GM18505 (cell line): ENCODE measurements at regions not wholly inside any gene's neighbourhood (a gene's known extent, or its start where the extent isn't known, plus 50 kb on each side); places are given as distances from the start of the nearest gene placed in this dataset.

Source experiments
- ATAC-seq: cut with Tn5 transposase; IDR thresholded peaks from one replicate; pipeline ENCODE4 v1.9.1; 2021; ENCODE audit not compliant: unreplicated experiment
- POLR2A ChIP-seq: IDR thresholded peaks from 4 replicates; pipeline ENCODE4 v1.6.1; 2011; ENCODE audit warnings: borderline replicate concordance; ENCODE audit not compliant: insufficient read depth, insufficient read length; ENCODE audit errors: extremely low read depth

- ATAC-seq = no peak
- no peak for TF ChIP-seq POLR2A
These were observed 501.8 kb downstream of the GATA3 start for GRCh38 chr10:8556321-8556720.

- no peak for ATAC-seq
- no peak for TF ChIP-seq POLR2A
These were observed 509.0 kb downstream of the GATA3 start for GRCh38 chr10:8563478-8563877.

DNA sequence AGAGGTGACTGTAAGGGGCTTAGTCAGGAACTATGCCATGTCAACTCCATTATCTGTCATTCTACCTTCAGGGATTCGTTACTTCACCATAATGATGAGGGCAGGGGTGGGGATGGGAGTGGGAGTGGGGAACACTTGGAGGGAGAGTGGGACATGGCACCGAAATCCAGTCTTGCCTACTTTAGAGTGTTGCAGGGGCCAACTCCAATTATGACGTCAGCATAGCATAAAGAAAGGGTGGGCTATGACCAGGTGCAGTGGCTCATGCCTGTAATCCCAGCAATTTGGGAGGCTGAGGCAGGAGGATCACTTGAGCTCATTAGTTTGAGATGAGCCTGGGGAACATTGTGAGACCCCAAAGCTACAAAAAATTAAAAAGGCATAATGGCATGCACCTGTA is 512.2 kb downstream of the GATA3 start:
- TF ChIP-seq POLR2A = no peak
- no peak for ATAC-seq

DNA sequence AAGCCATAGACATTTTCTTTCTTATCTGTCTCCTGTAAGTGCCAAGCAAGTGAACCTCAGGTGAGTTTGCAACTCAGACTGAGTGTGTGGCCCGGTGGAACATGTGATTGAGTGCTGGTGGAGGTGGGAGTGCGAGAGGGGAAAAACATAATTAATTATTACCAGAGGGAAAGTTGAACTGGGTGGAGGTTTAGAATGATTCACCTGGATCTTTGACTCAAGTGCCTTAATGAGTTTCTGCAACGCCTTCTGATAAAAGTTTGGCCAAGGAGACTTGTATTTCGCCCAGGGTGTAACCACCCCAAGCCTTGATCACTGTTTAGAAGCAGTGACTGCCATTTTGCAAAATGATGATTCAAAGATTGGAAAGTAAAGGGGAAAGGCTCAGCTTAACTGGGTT is 513.9 kb downstream of the GATA3 start:
- TF ChIP-seq POLR2A = no peak
- no peak for ATAC-seq

- TF ChIP-seq POLR2A = no peak
- ATAC-seq = no peak
These were observed 521.1 kb downstream of the GATA3 start for GRCh38 chr10:8575620-8576019.

GRCh38 chr10:8576281-8576680 is 521.8 kb downstream of the GATA3 start:
- TF ChIP-seq POLR2A = no peak
- no peak for ATAC-seq

DNA sequence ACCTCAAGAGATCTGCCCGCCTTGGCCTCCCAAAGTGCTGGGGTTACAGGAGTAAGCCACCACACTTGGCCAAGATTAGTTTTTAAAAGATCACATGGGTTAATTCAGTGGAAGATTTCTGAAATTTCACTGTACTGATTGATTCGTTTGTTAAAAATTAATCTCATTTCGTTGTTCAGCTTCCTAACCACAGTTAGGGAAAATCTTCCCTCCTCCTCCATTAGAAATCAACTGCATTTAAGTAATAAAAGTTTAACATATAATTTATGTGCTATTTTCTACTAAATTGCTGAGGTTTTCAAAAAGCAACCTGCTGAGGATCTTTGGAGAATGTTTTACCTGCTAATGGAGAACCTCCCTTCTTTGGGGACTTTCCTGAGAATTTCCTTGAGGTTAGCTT is 522.4 kb downstream of the GATA3 start:
- no peak for TF ChIP-seq POLR2A
- no peak for ATAC-seq

GRCh38 chr10:8577686-8578085 is 523.2 kb downstream of the GATA3 start:
- ATAC-seq = no peak
- TF ChIP-seq POLR2A = no peak

GRCh38 chr10:8581521-8582225 is 527.2 kb downstream of the GATA3 start:
- no peak for TF ChIP-seq POLR2A
- no peak for ATAC-seq

GRCh38 chr10:8583096-8583495 is 528.6 kb downstream of the GATA3 start:
- ATAC-seq = no peak
- TF ChIP-seq POLR2A = no peak

DNA sequence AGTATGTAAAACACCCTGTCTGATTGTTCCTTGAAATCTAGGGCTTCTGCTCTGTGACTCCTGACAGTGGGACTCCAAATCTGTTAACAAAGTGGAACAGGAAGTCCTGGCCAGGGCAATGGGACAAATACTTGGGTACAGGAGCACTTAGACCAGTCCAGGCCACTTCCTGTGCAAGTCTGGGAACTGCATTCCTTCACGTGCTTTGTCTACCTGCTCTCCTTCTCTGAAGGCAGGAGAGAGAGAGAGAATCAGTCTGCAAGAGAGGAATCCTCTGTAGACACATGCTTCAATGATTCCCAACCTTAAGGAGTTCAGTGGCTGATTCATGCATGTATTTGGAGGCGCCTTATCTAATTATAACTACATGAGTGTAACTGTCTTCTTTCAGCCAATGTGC is 530.2 kb downstream of the GATA3 start:
- no peak for ATAC-seq
- no peak for TF ChIP-seq POLR2A

DNA sequence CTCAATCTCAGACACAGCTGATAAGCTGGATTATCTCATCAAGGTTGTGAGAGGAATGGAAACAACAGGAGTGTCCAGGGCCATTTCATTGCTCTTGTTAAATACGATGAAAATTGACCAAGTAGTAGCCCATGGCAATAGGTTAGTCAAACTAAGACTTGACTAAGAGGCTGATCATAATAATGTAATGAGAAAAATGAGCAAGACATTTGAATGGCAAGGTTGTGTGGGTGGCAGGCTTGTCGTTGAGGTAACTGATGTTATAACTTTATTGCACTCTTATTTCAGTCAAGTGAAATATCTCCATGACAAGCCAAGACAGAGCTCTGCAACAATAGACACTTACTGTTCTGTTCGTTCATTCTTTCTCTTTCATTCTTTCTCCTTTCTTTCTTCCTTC is 532.0 kb downstream of the GATA3 start:
- no peak for ATAC-seq
- TF ChIP-seq POLR2A = no peak

- ATAC-seq = no peak
These were observed 533.6 kb downstream of the GATA3 start for GRCh38 chr10:8588135-8588534.

GRCh38 chr10:8590518-8590917 is 536.0 kb downstream of the GATA3 start:
- no peak for TF ChIP-seq POLR2A
- no peak for ATAC-seq

More at GRCh38 chr10:8588135-8588534, 533.6 kb downstream of the GATA3 start:
- TF ChIP-seq POLR2A = no peak

DNA sequence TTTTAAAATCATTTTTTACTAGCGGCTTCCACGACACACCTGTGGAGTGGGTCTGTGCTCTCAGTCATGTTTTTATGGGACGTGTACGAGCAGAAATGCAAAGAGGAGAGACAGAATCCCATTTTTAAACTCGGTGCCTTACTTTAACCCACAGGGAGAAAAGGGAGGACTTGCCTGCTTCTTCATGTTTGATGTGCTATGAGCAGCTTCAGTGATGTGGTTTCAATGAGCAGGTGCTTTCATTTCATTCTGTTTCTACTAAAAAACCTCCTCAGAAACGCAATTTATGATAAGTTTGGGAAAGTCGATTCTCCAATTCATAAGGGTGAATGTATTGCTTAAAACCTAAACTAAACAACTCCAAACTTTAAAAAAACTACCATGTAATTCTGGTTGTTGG is 537.2 kb downstream of the GATA3 start:
- ATAC-seq = no peak
- TF ChIP-seq POLR2A = no peak
